GM10248 (cell line): ENCODE measurements at regions not wholly inside any gene's neighbourhood (a gene's known extent, or its start where the extent isn't known, plus 50 kb on each side); places are given as distances from the start of the nearest gene placed in this dataset.

Source experiments
- CTCF ChIA-PET: fragments of 300-600 bp; sonication (Branson Sonifier 250); formaldehyde crosslinking; extraction: SDS; loops from one replicate; lab custom pipeline; 2021; ENCODE audit warnings: antibody characterized with exemption; lab: Yijun Ruan, JAX
- POLR2A ChIA-PET: fragments of 350-650 bp; sonication (Branson Sonifier 250); formaldehyde crosslinking; extraction: SDS; loops from one replicate; lab custom pipeline; 2020; ENCODE audit warnings: antibody characterized with exemption; lab: Yijun Ruan, JAX
- DNase-seq: peaks from one replicate; pipeline ENCODE4 v3.0.0; 2012; ENCODE audit errors: extremely low spot score
- CTCF ChIP-seq: IDR thresholded peaks from 2 replicates; pipeline ENCODE4 v1.5.1; 2012; ENCODE audit warnings: mild to moderate bottlenecking, low read depth; ENCODE audit errors: extremely low read depth, missing control alignments, control extremely low read depth

DNA sequence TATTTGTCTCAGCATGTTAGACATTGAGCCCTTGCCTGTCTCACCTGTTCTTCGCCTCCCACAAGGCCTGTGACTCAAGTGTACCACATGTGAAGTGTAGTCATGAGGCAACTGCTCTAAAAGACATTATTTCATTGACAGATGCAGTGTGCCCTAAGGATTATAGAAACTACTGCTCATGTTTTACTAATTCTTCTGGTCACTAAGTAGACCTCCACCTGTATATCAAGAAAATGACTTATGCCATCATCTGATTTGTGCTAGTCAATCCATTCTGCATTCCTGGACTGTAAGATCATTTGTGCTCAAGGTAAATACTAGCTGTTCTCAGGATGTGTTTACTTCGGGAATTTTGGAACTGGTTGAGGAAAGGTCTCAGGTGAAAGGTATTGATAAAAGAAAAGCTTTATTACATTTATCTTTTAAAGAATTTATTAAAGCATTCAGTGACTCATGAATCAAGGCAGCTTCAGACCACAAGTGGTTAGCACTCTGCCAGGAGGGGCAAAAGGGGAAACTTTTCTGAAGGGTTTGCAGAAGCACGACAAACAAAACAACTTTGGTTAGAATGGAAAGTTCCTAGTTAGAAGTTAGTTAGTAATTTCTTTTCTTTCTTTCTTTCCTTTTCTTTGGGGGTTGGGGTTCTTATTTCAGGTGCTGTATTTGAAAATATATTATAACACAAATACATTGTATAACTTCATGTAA lies 465.3 kb upstream of the CBLB start:
- DNase-seq = no peak
- CTCF ChIA-PET = interaction anchor here (0.9 to 2.5 kb wide), 3 partner anchors 11 to 275 kb away, joined by 3 to 6 read pairs (median 3); no protein-coding TSS in a partner anchor
- POLR2A ChIA-PET = no interaction called here
- no peak for TF ChIP-seq CTCF

DNA sequence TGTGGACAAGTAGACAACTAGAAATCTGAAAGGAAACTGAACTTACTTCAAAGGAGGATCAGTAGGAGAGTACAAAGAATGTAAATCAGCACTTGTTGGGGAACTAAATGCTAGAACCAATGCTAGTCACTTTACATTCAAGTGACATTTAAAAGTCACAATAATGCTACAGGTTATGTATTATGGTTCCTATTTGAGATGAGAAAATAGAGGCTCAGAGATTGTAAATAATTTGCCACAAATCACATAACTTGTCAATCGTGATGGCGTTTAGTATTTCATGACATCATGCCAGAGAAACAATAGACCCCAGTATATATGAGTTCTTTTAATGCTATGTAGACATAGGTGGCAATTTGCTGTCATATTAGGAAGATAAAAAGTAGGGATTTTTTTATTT lies 467.8 kb upstream of the CBLB start:
- ChIA-PET POLR2A (no interaction called here), CTCF (interaction anchor here (1.1 kb wide), 1 partner anchor 30 kb away, joined by 3 read pairs; no protein-coding TSS in a partner anchor)
- no peak for DNase-seq
- TF ChIP-seq CTCF = no peak

DNA sequence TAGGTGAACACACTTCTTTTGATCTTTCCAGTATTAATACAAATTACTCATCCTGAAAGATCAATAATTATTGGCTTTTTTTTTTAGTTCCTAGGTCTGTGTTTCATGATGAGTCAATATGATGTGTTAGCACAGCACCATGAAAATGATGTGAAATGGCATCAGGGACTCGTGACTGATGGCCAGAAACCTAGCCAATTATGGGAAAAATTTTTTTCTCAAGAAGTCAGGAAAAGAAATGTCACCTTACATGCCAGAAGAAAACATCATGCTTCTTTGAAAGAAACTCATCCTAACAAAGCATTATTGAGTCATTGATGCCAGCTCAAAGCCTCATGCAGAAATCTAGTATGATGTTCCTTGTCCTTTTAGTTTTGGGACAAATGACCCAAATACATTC lies 468.3 kb upstream of the CBLB start:
- DNase-seq = no peak
- ChIA-PET POLR2A (no interaction called here), CTCF (no interaction called here)
- TF ChIP-seq CTCF = no peak

DNA sequence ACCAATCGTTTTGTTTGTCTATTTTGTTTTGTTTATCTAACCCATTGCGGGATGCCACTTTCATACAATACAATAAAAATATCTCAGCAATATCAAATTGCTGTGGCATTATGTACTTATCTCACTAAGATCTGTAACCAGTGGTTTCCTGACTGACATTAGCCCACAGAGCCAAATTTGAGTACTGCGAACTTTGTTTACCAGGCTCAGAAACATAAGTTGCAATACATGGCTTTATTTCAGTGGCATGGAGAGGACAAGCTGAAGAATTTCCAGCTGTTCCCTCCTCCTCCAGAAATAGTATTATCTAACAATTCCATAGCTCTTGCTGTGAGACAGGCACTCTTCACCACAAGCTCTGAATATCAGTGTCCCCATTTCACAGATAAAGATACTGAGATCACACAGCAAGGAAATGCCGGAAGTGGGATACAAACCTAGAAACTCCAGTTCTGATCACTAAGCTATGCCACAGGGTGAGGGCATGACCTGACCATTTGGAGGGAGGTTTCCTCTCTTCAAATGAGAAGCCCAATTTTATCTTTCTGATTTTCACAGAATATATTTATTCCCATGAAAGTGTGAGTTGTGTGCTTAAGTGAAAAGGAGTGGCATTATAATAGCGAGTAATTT lies 469.9 kb upstream of the CBLB start:
- DNase-seq = no peak
- TF ChIP-seq CTCF = no peak
- ChIA-PET POLR2A (no interaction called here), CTCF (no interaction called here)

GRCh38 chr3:106339551-106339950 lies 470.7 kb upstream of the CBLB start:
- no peak for TF ChIP-seq CTCF
- ChIA-PET POLR2A (no interaction called here), CTCF (interaction anchor here (1.0 kb wide), 1 partner anchor 9 kb away, joined by 5 read pairs; no protein-coding TSS in a partner anchor)
- DNase-seq = no peak

DNA sequence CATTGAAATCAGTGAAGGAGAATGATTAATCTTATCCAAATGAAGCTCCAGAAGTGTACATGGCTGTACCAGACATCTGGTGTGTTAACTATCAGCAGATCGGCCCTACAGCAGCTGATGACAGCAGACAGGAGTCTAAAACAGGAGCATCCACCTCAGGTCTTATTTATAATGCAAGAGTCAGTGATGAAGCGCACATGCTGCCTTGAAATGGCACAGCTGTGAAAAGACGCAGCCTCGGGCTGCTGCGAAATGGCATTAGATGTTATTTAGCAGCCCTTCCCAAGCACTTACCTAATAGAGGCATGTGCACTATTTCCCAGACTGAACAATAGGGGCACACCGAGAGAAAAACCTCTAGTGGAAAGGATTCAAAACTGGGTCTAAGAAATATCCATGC lies 472.3 kb upstream of the CBLB start:
- TF ChIP-seq CTCF = no peak
- ChIA-PET POLR2A (no interaction called here), CTCF (no interaction called here)
- no peak for DNase-seq
